Suprapubic skin (tissue), 4 donors: ENCODE measurements at regions not wholly inside any gene's neighbourhood (a gene's known extent, or its start where the extent isn't known, plus 50 kb on each side); places are given as distances from the start of the nearest gene placed in this dataset.

Experiments
- CTCF ChIP-seq, 2 donors: fragments of 200-600 bp in 1 of 2; fragments of 450-650 bp in 1 of 2; sonication (generic) in 1 of 2; IDR thresholded peaks; one replicate each; pipeline ENCODE4 v1.5.1; 2016 to 2019; ENCODE audit warnings: antibody characterized with exemption in 2 of 2, mild to moderate bottlenecking in 1 of 2, moderate library complexity in 1 of 2
- EP300 ChIP-seq: sonication (generic); formaldehyde crosslinking; IDR thresholded peaks from one replicate; pipeline ENCODE4 v1.6.1; 2017; ENCODE audit warnings: antibody characterized with exemption
- POLR2A ChIP-seq, 2 donors: fragments of 450-650 bp; IDR thresholded peaks; one replicate each; pipeline ENCODE4 v1.6.1; 2017; ENCODE audit warnings: antibody characterized with exemption in 2 of 2, mild to moderate bottlenecking in 2 of 2, moderate library complexity in 2 of 2
- POLR2AphosphoS5 ChIP-seq, 3 donors: sonication (generic); formaldehyde crosslinking; IDR thresholded peaks; one replicate each; pipeline ENCODE4 v1.6.1; 2017; ENCODE audit warnings: antibody characterized with exemption in 3 of 3

GRCh38 chr15:25177955-25178801 lies 223.4 kb downstream of the SNRPN start:
- TF ChIP-seq CTCF (IDR thresholded peaks at IDR 0.05) (no peak), POLR2A (IDR thresholded peaks at IDR 0.05) (no peak), EP300 (no peak), POLR2AphosphoS5 (IDR thresholded peaks at IDR 0.05) (no peak)
